Smooth muscle cell of the brain vasculature (primary cell): ENCODE measurements at regions not wholly inside any gene's neighbourhood (a gene's known extent, or its start where the extent isn't known, plus 50 kb on each side); places are given as distances from the start of the nearest gene placed in this dataset.
A peak's percentile ranks its signal among the peaks of the same experiment; 100 is the strongest.
"Not testable (repeated sequence)": the region's sequence is repeated elsewhere in the genome, so short reads cannot be mapped to it uniquely, and the experiment has no call there.

ENCODE experiments used
- DNase-seq: peaks from one replicate; pipeline ENCODE4 v3.0.0-alpha.2; 2012; ENCODE audit warnings: low read depth, low spot score

- DNase-seq, result peak; percentile 83
Observed at GRCh38 chr2:138948070-138948539, 167.9 kb upstream of the NXPH2 start.

GRCh38 chr2:138943470-138943869 is 163.3 kb upstream of the NXPH2 start:
- DNase-seq, result no peak

GRCh38 chr2:138942466-138942865 is 162.3 kb upstream of the NXPH2 start:
- no peak for DNase-seq

GRCh38 chr2:138931284-138932256 is 151.4 kb upstream of the NXPH2 start:
- DNase-seq, result no peak

- no peak for DNase-seq
Observed at GRCh38 chr2:138930571-138930970, 150.4 kb upstream of the NXPH2 start.

- DNase-seq, result no peak
Observed at GRCh38 chr2:138928374-138929021, 148.3 kb upstream of the NXPH2 start.

GRCh38 chr2:138922973-138923563 is 142.9 kb upstream of the NXPH2 start:
- DNase-seq, result peak; percentile 10

GRCh38 chr2:138919120-138919747 is 139.0 kb upstream of the NXPH2 start:
- no peak for DNase-seq

- DNase-seq, result no peak
Observed at GRCh38 chr2:138910427-138910826, 130.2 kb upstream of the NXPH2 start.

GRCh38 chr2:138906549-138906948 is 126.4 kb upstream of the NXPH2 start:
- no peak for DNase-seq

GRCh38 chr2:138902239-138902871 is 122.2 kb upstream of the NXPH2 start:
- no peak for DNase-seq

GRCh38 chr2:138901530-138901929 is 121.3 kb upstream of the NXPH2 start:
- no peak for DNase-seq

- no peak for DNase-seq
Observed at GRCh38 chr2:138898855-138899254, 118.7 kb upstream of the NXPH2 start.

GRCh38 chr2:138897274-138897673 is 117.1 kb upstream of the NXPH2 start:
- no peak for DNase-seq

- no peak for DNase-seq
Observed at GRCh38 chr2:138893746-138894145, 113.6 kb upstream of the NXPH2 start.

- DNase-seq, result no peak
Observed at GRCh38 chr2:138881126-138881525, 100.9 kb upstream of the NXPH2 start.

GRCh38 chr2:138879931-138880330 is 99.7 kb upstream of the NXPH2 start:
- DNase-seq, result no peak

- no peak for DNase-seq
Observed at GRCh38 chr2:138877421-138877820, 97.2 kb upstream of the NXPH2 start.

GRCh38 chr2:138874251-138874650 is 94.1 kb upstream of the NXPH2 start:
- no peak for DNase-seq

- DNase-seq, result not testable (repeated sequence)
Observed at GRCh38 chr2:138872116-138872515, 91.9 kb upstream of the NXPH2 start.

GRCh38 chr2:138871312-138871711 is 91.1 kb upstream of the NXPH2 start:
- no peak for DNase-seq
